Esophagus muscularis mucosa (tissue), 4 donors: ENCODE measurements at regions not wholly inside any gene's neighbourhood (a gene's known extent, or its start where the extent isn't known, plus 50 kb on each side); places are given as distances from the start of the nearest gene placed in this dataset.

Experiments used
- DNase-seq: peaks from one replicate; pipeline ENCODE4 v3.0.0-alpha.2; 2017; ENCODE audit errors: extremely low spot score
- H3K27ac ChIP-seq, 4 donors: fragments of 200-600 bp; sonication (generic); replicated peaks in 1 of 4; 1 replicate in 3 of 4; 2 replicates in 1 of 4; pipeline ENCODE4 v1.5.1; 2016 to 2019; ENCODE audit warnings: mild to moderate bottlenecking in 1 of 4
- H3K27me3 ChIP-seq, 4 donors: fragments of 200-600 bp; sonication (generic); one replicate each; pipeline versions ENCODE4 v1.5.1 to v1.6.0; 2016 to 2019
- H3K36me3 ChIP-seq, 4 donors: fragments of 200-600 bp; sonication (generic); one replicate each; pipeline ENCODE4 v1.5.1; 2016 to 2019
- H3K4me1 ChIP-seq, 4 donors: fragments of 200-600 bp; sonication (generic); one replicate each; pipeline ENCODE4 v1.5.1; 2016 to 2019
- H3K4me3 ChIP-seq, 4 donors: fragments of 200-600 bp; sonication (generic); 1 replicate in 2 of 4; 2 replicates in 2 of 4; pipeline ENCODE4 v1.5.1; 2016 to 2019; ENCODE audit warnings: mild to moderate bottlenecking in 4 of 4, moderate library complexity in 1 of 4
- H3K9me3 ChIP-seq, 4 donors: fragments of 200-600 bp; sonication (generic); 1 replicate in 3 of 4; 2 replicates in 1 of 4; pipeline ENCODE4 v1.5.1; 2016 to 2019
- EP300 ChIP-seq: sonication (generic); formaldehyde crosslinking; IDR thresholded peaks from one replicate; pipeline ENCODE4 v1.6.1; 2017; ENCODE audit warnings: antibody characterized with exemption
- POLR2A ChIP-seq: fragments of 450-650 bp; IDR thresholded peaks from one replicate; pipeline ENCODE4 v1.6.1; 2017; ENCODE audit warnings: antibody characterized with exemption, moderate library complexity, mild to moderate bottlenecking, low read depth
- POLR2AphosphoS5 ChIP-seq, 2 donors: sonication (generic); formaldehyde crosslinking; IDR thresholded peaks; one replicate each; pipeline ENCODE4 v1.6.1; 2017; ENCODE audit warnings: antibody characterized with exemption in 2 of 2
- WGBS: methylation state at CpG from one replicate; pipeline ENCODE4 v1.1.5; 2018; 5-methylcytosine and 5-hydroxymethylcytosine counted together
- intact Hi-C: fragments of 100-400 bp; cut with DNase I; formaldehyde crosslinking; loops from one replicate; pipeline ENCODE4 v1.15.1; 2023
- TF ChIP-seq, protein P1 (sequence below), 3 experiments: fragments of 200-600 bp in 2 of 3; fragments of 450-650 bp in 1 of 3; sonication (generic) in 2 of 3; IDR thresholded peaks; one replicate each; pipeline ENCODE4 v1.5.1; 2017 to 2019; ENCODE audit warnings: antibody characterized with exemption in 3 of 3, mild to moderate bottlenecking in 2 of 3, moderate library complexity in 1 of 3

DNA sequence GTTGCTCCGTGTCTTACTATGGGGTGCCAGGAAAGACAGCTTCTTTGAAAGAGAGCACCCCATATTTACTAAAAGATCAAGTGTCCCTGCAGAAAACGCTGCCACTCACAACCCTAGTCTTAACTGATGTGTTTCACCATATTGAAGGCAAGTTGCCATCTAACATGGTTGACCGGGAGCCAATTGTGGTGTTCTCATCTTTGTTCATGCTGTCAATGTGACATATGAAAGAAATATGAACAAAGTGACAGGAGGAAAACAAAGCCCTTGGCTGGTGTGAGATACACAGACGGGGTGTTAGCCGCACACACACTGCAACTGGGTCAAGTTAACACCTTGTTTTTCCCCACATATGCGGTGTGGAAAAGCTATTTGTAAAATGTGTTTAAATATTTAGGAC is 122.3 kb upstream of the NEBL start:
- DNase-seq = no peak
- Histone ChIP-seq H3K27me3 (no peaks in the 10 kb centered on the region), H3K27ac (no peak overlapping the region), H3K4me1 (no peaks in the 10 kb centered on the region), H3K36me3 (no peaks in the 10 kb centered on the region), H3K4me3 (no peak overlapping the region), H3K9me3 (no peaks in the 10 kb centered on the region)
- 84% methylated on average over 6 of the region's 6 CpGs for WGBS
- no peak for TF ChIP-seq POLR2A
- TF ChIP-seq, protein P1, sequence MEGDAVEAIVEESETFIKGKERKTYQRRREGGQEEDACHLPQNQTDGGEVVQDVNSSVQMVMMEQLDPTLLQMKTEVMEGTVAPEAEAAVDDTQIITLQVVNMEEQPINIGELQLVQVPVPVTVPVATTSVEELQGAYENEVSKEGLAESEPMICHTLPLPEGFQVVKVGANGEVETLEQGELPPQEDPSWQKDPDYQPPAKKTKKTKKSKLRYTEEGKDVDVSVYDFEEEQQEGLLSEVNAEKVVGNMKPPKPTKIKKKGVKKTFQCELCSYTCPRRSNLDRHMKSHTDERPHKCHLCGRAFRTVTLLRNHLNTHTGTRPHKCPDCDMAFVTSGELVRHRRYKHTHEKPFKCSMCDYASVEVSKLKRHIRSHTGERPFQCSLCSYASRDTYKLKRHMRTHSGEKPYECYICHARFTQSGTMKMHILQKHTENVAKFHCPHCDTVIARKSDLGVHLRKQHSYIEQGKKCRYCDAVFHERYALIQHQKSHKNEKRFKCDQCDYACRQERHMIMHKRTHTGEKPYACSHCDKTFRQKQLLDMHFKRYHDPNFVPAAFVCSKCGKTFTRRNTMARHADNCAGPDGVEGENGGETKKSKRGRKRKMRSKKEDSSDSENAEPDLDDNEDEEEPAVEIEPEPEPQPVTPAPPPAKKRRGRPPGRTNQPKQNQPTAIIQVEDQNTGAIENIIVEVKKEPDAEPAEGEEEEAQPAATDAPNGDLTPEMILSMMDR (IDR thresholded peaks at IDR 0.05) = no peak
- TF ChIP-seq EP300 = no peak
- TF ChIP-seq POLR2AphosphoS5 (IDR thresholded peaks at IDR 0.05) = no peak
- intact Hi-C loops = no loop called here

DNA sequence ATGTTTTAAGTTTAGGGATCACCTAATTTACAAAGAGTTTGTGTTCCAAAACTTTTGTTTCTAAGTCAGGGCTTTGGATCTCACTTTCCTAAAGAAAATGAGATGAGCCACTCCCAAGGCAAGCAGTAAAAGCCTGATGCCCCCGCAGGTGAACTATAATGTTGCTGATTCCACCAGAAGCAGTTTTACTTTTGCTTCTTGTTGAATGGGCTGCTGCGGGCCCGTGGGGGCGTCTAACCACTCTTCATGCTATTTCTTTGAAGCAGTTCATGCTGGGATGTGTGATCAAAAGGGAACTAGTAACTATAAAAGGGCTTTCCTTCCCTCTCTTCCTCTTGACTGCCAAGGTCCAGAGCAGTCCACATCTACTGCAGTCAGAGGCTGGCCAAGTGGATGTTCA is 118.7 kb upstream of the NEBL start:
- H3K4me3 ChIP-seq = no peak overlapping the region
- intact Hi-C loops = no loop called here

GRCh38 chr10:21014141-21014540 is 117.0 kb upstream of the NEBL start:
- Histone ChIP-seq H3K4me3 (no peak overlapping the region), H3K27me3 (no peaks in the 10 kb centered on the region), H3K9me3 (no peaks in the 10 kb centered on the region), H3K27ac (no peak overlapping the region), H3K4me1 (no peaks in the 10 kb centered on the region), H3K36me3 (no peaks in the 10 kb centered on the region)
- TF ChIP-seq, protein P1 (IDR thresholded peaks at IDR 0.05) = no peak
- intact Hi-C loops = no loop called here
- DNase-seq = peak; percentile 62
- WGBS = 73% methylated on average over 3 of the region's 3 CpGs

More for the DNA sequence above, 118.7 kb upstream of the NEBL start:
- Histone ChIP-seq H3K9me3 (no peaks in the 10 kb centered on the region), H3K4me1 (no peaks in the 10 kb centered on the region), H3K36me3 (no peaks in the 10 kb centered on the region), H3K27me3 (no peaks in the 10 kb centered on the region), H3K27ac (no peak overlapping the region)
- WGBS = 84% methylated on average over 4 of the region's 4 CpGs
- no peak for DNase-seq
- no peak for TF ChIP-seq POLR2AphosphoS5 (IDR thresholded peaks at IDR 0.05)
- TF ChIP-seq POLR2A = no peak
- TF ChIP-seq, protein P1 (IDR thresholded peaks at IDR 0.05) = no peak
- no peak for TF ChIP-seq EP300

- Histone ChIP-seq H3K9me3 (no peaks in the 10 kb centered on the region), H3K4me3 (no peak overlapping the region), H3K36me3 (no peaks in the 10 kb centered on the region), H3K27me3 (no peaks in the 10 kb centered on the region), H3K27ac (no peak overlapping the region), H3K4me1 (no peaks in the 10 kb centered on the region)
- peak; percentile 84 for DNase-seq
- TF ChIP-seq EP300 = no peak
- TF ChIP-seq POLR2A = no peak
- no peak for TF ChIP-seq POLR2AphosphoS5 (IDR thresholded peaks at IDR 0.05)
- TF ChIP-seq, protein P1 (IDR thresholded peaks at IDR 0.05) = no peak
- WGBS = 69% methylated on average over 4 of the region's 4 CpGs
- intact Hi-C loops = no loop called here
Observed at GRCh38 chr10:21011433-21012018, 114.4 kb upstream of the NEBL start.

GRCh38 chr10:21010615-21011014 is 113.5 kb upstream of the NEBL start:
- DNase-seq = no peak
- WGBS = 85% methylated on average over 3 of the region's 3 CpGs
- intact Hi-C loops = no loop called here
- Histone ChIP-seq H3K4me1 (no peaks in the 10 kb centered on the region), H3K36me3 (no peaks in the 10 kb centered on the region), H3K4me3 (no peak overlapping the region), H3K27me3 (no peaks in the 10 kb centered on the region), H3K27ac (no peak overlapping the region), H3K9me3 (no peaks in the 10 kb centered on the region)
- TF ChIP-seq POLR2A (no peak), POLR2AphosphoS5 (IDR thresholded peaks at IDR 0.05) (no peak), EP300 (no peak)
- TF ChIP-seq, protein P1 (IDR thresholded peaks at IDR 0.05) = no peak
